ENCODE measurements at regions not wholly inside any gene's neighbourhood (a gene's known extent, or its start where the extent isn't known, plus 50 kb on each side); places are given as distances from the start of the nearest gene placed in this dataset.

DNA sequence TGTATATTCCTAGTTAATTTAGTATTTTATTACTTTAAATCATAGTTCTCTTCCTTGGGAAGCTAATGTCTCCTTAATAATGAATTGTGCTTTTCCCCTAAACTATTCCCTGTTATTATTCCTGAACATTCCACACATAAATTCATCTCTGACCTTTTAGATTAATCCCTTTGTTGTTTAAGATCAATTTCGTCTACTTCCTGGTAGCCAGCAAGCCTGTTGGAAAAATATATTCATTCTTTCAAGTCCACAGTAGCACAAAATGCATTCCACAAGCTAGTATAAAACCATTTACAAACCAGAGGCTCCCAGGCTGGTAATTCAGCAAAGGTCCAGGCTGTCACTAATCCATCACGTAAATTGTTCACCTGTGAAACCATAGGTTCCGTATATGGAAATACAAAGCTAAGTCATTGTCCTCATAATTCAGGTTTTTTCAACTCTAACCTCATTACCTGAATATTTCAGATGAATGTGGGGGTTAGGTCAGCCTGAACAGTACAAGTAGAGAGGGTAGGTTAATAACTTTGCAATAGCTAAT, 232.7 kb downstream of the SEC23A start:
- no peaks in the 10 kb centered on the region for H3K36me3 ChIP-seq (ENCODE audit: control insufficient read depth, insufficient read depth, low read length)
- intact Hi-C loops (cut with micrococcal nuclease; ENCODE audit: unreplicated experiment) (no loop called here), in situ Hi-C loops (cut with HindIII; ENCODE audit: low pct_unique_long_range_greater_than_20kb, low sequenced_read_pairs) (no loop called here)
- BruUV-seq (replicated peaks) = no TSS peak
- TF ChIP-seq POLR2AphosphoS5 (IDR thresholded peaks at IDR 0.05; ENCODE audit: low read depth, low read length) = no peak
- no peak for TF ChIP-seq SIN3A (IDR thresholded peaks at IDR 0.05; ENCODE audit: borderline replicate concordance, insufficient read depth, low read depth, low read length)
- no peak for TF ChIP-seq CTCF (IDR thresholded peaks at IDR 0.05)
- TF ChIP-seq, protein P1, sequence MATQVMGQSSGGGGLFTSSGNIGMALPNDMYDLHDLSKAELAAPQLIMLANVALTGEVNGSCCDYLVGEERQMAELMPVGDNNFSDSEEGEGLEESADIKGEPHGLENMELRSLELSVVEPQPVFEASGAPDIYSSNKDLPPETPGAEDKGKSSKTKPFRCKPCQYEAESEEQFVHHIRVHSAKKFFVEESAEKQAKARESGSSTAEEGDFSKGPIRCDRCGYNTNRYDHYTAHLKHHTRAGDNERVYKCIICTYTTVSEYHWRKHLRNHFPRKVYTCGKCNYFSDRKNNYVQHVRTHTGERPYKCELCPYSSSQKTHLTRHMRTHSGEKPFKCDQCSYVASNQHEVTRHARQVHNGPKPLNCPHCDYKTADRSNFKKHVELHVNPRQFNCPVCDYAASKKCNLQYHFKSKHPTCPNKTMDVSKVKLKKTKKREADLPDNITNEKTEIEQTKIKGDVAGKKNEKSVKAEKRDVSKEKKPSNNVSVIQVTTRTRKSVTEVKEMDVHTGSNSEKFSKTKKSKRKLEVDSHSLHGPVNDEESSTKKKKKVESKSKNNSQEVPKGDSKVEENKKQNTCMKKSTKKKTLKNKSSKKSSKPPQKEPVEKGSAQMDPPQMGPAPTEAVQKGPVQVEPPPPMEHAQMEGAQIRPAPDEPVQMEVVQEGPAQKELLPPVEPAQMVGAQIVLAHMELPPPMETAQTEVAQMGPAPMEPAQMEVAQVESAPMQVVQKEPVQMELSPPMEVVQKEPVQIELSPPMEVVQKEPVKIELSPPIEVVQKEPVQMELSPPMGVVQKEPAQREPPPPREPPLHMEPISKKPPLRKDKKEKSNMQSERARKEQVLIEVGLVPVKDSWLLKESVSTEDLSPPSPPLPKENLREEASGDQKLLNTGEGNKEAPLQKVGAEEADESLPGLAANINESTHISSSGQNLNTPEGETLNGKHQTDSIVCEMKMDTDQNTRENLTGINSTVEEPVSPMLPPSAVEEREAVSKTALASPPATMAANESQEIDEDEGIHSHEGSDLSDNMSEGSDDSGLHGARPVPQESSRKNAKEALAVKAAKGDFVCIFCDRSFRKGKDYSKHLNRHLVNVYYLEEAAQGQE (IDR thresholded peaks at IDR 0.05; ENCODE audit: insufficient read depth in 1 of 2, low read depth in 2 of 2, low read length in 1 of 2) = no peak
- no peak for TF ChIP-seq TCF7L2 (IDR thresholded peaks at IDR 0.05; ENCODE audit: low read depth, low read length)
- peaks cover 2% of the 10 kb centered on the region; the same call in 1 of the 2 replicates for H3K27me3 ChIP-seq (ENCODE audit: control insufficient read depth, insufficient read depth, low read length)
- ChIA-PET CTCF (no interaction called here), POLR2A (no interaction called here)
- DNase-seq (ENCODE audit: low read depth, low spot score) = no peak
- H3K9me3 ChIP-seq (ENCODE audit: control insufficient read depth, insufficient read depth, low read depth, low read length) = no peaks in the 10 kb centered on the region
- no peak overlapping the region for H3K4me3 ChIP-seq (ENCODE audit: low read depth in 2 of 2, low read length in 2 of 2)
- H3K4me1 ChIP-seq (ENCODE audit: control insufficient read depth, insufficient read depth, low read length) = no peaks in the 10 kb centered on the region
- no peak overlapping the region for H3K27ac ChIP-seq (ENCODE audit: low read length)
- no peak for ATAC-seq

DNA sequence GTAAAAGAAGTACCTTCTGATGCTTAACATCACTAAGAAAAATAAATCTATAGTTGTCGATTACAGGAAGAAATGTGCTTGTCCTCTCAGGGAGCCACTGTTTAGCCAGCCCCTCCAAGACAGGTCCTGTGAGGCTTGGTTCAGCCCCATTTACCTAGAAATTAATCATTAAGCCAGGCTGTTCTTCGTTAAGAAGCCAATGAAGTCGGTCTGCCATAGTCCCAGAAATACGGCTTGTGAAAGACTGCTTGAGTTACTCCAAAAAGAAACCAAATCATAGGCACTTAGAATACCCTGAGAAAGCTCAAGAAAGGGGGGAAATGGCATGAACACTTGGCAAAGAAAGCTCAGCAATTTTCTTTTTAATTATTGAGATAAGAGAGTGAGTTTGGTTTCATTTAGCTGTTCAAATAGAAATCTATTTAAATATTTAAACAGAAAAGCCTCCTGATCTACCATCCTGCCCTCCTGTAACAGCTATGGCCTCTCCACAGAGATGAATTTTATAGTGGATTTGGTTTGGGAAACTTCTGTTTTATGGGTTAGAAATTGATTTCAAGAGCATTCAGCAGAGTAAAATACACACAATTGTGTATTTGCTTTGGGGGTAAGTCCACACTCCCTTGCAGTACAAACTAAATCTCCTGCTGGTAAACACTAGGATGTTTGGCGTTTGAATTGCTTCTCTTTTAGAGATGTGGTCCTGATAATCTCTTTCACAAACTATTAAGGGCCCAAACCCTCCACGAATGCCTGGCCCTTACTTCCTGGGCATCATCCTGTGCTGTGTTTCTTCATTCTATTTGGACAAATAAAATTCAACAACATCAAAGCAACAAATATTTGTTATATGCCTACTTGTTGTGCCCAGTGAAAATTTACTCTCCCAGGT, 234.4 kb downstream of the SEC23A start:
- no peak for ATAC-seq
- Histone ChIP-seq H3K9me3 (ENCODE audit: control insufficient read depth, insufficient read depth, low read depth, low read length) (no peaks in the 10 kb centered on the region), H3K27ac (ENCODE audit: low read length) (no peak overlapping the region), H3K36me3 (ENCODE audit: control insufficient read depth, insufficient read depth, low read length) (no peaks in the 10 kb centered on the region), H3K4me1 (ENCODE audit: control insufficient read depth, insufficient read depth, low read length) (no peaks in the 10 kb centered on the region), H3K27me3 (ENCODE audit: control insufficient read depth, insufficient read depth, low read length) (peaks cover 1% of the 10 kb centered on the region; the same call in 1 of the 2 replicates), H3K4me3 (ENCODE audit: low read depth in 2 of 2, low read length in 2 of 2) (no peak overlapping the region)
- no peak for DNase-seq (ENCODE audit: low read depth, low spot score)
- in situ Hi-C loops (cut with HindIII; ENCODE audit: low pct_unique_long_range_greater_than_20kb, low sequenced_read_pairs) (no loop called here), intact Hi-C loops (cut with micrococcal nuclease; ENCODE audit: unreplicated experiment) (no loop called here)
- POLR2A ChIA-PET = interaction anchor here (0.6 kb wide), 1 partner anchor 137 kb away, joined by 3 read pairs; no protein-coding TSS in a partner anchor
- TF ChIP-seq SIN3A (IDR thresholded peaks at IDR 0.05; ENCODE audit: borderline replicate concordance, insufficient read depth, low read depth, low read length) = no peak
- TF ChIP-seq CTCF (IDR thresholded peaks at IDR 0.05) = no peak
- TF ChIP-seq POLR2AphosphoS5 (IDR thresholded peaks at IDR 0.05; ENCODE audit: low read depth, low read length) = no peak
- TF ChIP-seq, protein P1 (IDR thresholded peaks at IDR 0.05; ENCODE audit: insufficient read depth in 1 of 2, low read depth in 2 of 2, low read length in 1 of 2) = no peak
- TF ChIP-seq TCF7L2 (IDR thresholded peaks at IDR 0.05; ENCODE audit: low read depth, low read length) = no peak
- BruUV-seq (replicated peaks) = no TSS peak
- CTCF ChIA-PET = no interaction called here

All from Panc1 (cell line).